Fibroblast of villous mesenchyme (primary cell): ENCODE measurements at regions not wholly inside any gene's neighbourhood (a gene's known extent, or its start where the extent isn't known, plus 50 kb on each side); places are given as distances from the start of the nearest gene placed in this dataset.
"Not testable (repeated sequence)": the region's sequence is repeated elsewhere in the genome, so short reads cannot be mapped to it uniquely, and the experiment has no call there.

Experiments used
- DNase-seq: peaks from one replicate; pipeline ENCODE4 v3.0.0-alpha.2; 2010; ENCODE audit warnings: low read depth
- H3K4me3 ChIP-seq: 2 replicates; pipeline ENCODE4 v1.5.1; 2011; ENCODE audit warnings: low read depth, mild to moderate bottlenecking, low read length
- CTCF ChIP-seq: IDR thresholded peaks from 2 replicates; pipeline ENCODE4 v1.5.1; 2012; ENCODE audit warnings: low read depth, mild to moderate bottlenecking, low read length; ENCODE audit not compliant: insufficient read depth

GRCh38 chr22:22375576-22376351 lies 131.2 kb downstream of the VPREB1 start:
- no peak for TF ChIP-seq CTCF
- no peak for DNase-seq
- H3K4me3 ChIP-seq: no peak overlapping the region

- TF ChIP-seq CTCF: no peak
- no peak overlapping the region for H3K4me3 ChIP-seq
- DNase-seq: no peak
These were observed 131.7 kb downstream of the VPREB1 start for GRCh38 chr22:22376352-22376706.

- DNase-seq, H3K4me3 ChIP-seq: not testable (repeated sequence)
These were observed 131.7 kb downstream of the ZNF280B start for GRCh38 chr22:22376884-22377283.

GRCh38 chr22:22377335-22377734 lies 131.2 kb downstream of the ZNF280B start:
- TF ChIP-seq CTCF: no peak
- no peak overlapping the region for H3K4me3 ChIP-seq

GRCh38 chr22:22378446-22379415 lies 129.8 kb downstream of the ZNF280B start:
- DNase-seq: no peak
- no peak for TF ChIP-seq CTCF
- H3K4me3 ChIP-seq: no peak overlapping the region

More at GRCh38 chr22:22377335-22377734, 131.2 kb downstream of the ZNF280B start:
- DNase-seq: no peak

GRCh38 chr22:22380098-22381030 lies 128.2 kb downstream of the ZNF280B start:
- TF ChIP-seq CTCF: no peak
- DNase-seq: no peak
- no peak overlapping the region for H3K4me3 ChIP-seq

GRCh38 chr22:22381292-22381691 lies 127.2 kb downstream of the ZNF280B start:
- DNase-seq: not testable (repeated sequence)

More at GRCh38 chr22:22381292-22381691, 127.2 kb downstream of the ZNF280B start:
- not testable (repeated sequence) for H3K4me3 ChIP-seq
